ENCODE measurements at regions not wholly inside any gene's neighbourhood (a gene's known extent, or its start where the extent isn't known, plus 50 kb on each side); places are given as distances from the start of the nearest gene placed in this dataset.

GRCh38 chr18:67001052-67001451, 397.2 kb upstream of the CDH19 start:
- no peaks in the 10 kb centered on the region for H3K4me1 ChIP-seq (ENCODE audit: control insufficient read depth, insufficient read depth, low read length)
- H3K4me3 ChIP-seq (ENCODE audit: low read length): no peak overlapping the region
- H3K9me3 ChIP-seq (replicated peaks; ENCODE audit: control insufficient read depth, low read depth, low read length): no peaks in the 10 kb centered on the region
- no peak for DNase-seq
- H3K36me3 ChIP-seq (ENCODE audit: control insufficient read depth, insufficient read depth, low read length): no peaks in the 10 kb centered on the region
- H3K27me3 ChIP-seq (ENCODE audit: control insufficient read depth, insufficient read depth, low read length): no peaks in the 10 kb centered on the region
- no CpG with 5 or more reads among the region's 4 CpGs for WGBS (ENCODE audit: insufficient coverage)
- H3K27ac ChIP-seq (ENCODE audit: low read length): no peak overlapping the region

GRCh38 chr18:66999003-66999402, 395.1 kb upstream of the CDH19 start:
- no peak for DNase-seq
- no peak overlapping the region for H3K4me3 ChIP-seq (ENCODE audit: low read length)
- no peaks in the 10 kb centered on the region for H3K36me3 ChIP-seq (ENCODE audit: control insufficient read depth, insufficient read depth, low read length)
- no peak overlapping the region for H3K27ac ChIP-seq (ENCODE audit: low read length)
- no peaks in the 10 kb centered on the region for H3K9me3 ChIP-seq (replicated peaks; ENCODE audit: control insufficient read depth, low read depth, low read length)
- H3K4me1 ChIP-seq (ENCODE audit: control insufficient read depth, insufficient read depth, low read length): no peaks in the 10 kb centered on the region
- no peaks in the 10 kb centered on the region for H3K27me3 ChIP-seq (ENCODE audit: control insufficient read depth, insufficient read depth, low read length)

GRCh38 chr18:66995270-66995669, 391.4 kb upstream of the CDH19 start:
- no peak for DNase-seq
- Histone ChIP-seq H3K27me3 (ENCODE audit: control insufficient read depth, insufficient read depth, low read length) (no peaks in the 10 kb centered on the region), H3K4me1 (ENCODE audit: control insufficient read depth, insufficient read depth, low read length) (no peaks in the 10 kb centered on the region), H3K9me3 (replicated peaks; ENCODE audit: control insufficient read depth, low read depth, low read length) (no peaks in the 10 kb centered on the region), H3K4me3 (ENCODE audit: low read length) (no peak overlapping the region), H3K27ac (ENCODE audit: low read length) (no peak overlapping the region), H3K36me3 (ENCODE audit: control insufficient read depth, insufficient read depth, low read length) (no peaks in the 10 kb centered on the region)
- 100% methylated on average over 2 of the region's 2 CpGs for WGBS (ENCODE audit: insufficient coverage)

- H3K4me1 ChIP-seq (ENCODE audit: control insufficient read depth, insufficient read depth, low read length): no peaks in the 10 kb centered on the region
- no CpG with 5 or more reads among the region's 2 CpGs for WGBS (ENCODE audit: insufficient coverage)
Observed at GRCh38 chr18:66994790-66995189, 390.9 kb upstream of the CDH19 start.

GRCh38 chr18:66993492-66993891, 389.6 kb upstream of the CDH19 start:
- H3K4me3 ChIP-seq (ENCODE audit: low read length): no peak overlapping the region
- no peaks in the 10 kb centered on the region for H3K9me3 ChIP-seq (replicated peaks; ENCODE audit: control insufficient read depth, low read depth, low read length)
- DNase-seq: no peak
- H3K27me3 ChIP-seq (ENCODE audit: control insufficient read depth, insufficient read depth, low read length): no peaks in the 10 kb centered on the region
- H3K4me1 ChIP-seq (ENCODE audit: control insufficient read depth, insufficient read depth, low read length): no peaks in the 10 kb centered on the region
- no peaks in the 10 kb centered on the region for H3K36me3 ChIP-seq (ENCODE audit: control insufficient read depth, insufficient read depth, low read length)
- no peak overlapping the region for H3K27ac ChIP-seq (ENCODE audit: low read length)

More at GRCh38 chr18:66994790-66995189, 390.9 kb upstream of the CDH19 start:
- Histone ChIP-seq H3K36me3 (ENCODE audit: control insufficient read depth, insufficient read depth, low read length) (no peaks in the 10 kb centered on the region), H3K9me3 (replicated peaks; ENCODE audit: control insufficient read depth, low read depth, low read length) (no peaks in the 10 kb centered on the region), H3K27me3 (ENCODE audit: control insufficient read depth, insufficient read depth, low read length) (no peaks in the 10 kb centered on the region), H3K4me3 (ENCODE audit: low read length) (no peak overlapping the region), H3K27ac (ENCODE audit: low read length) (no peak overlapping the region)
- no peak for DNase-seq

GRCh38 chr18:66990909-66991308, 387.0 kb upstream of the CDH19 start:
- no peaks in the 10 kb centered on the region for H3K9me3 ChIP-seq (replicated peaks; ENCODE audit: control insufficient read depth, low read depth, low read length)
- WGBS (ENCODE audit: insufficient coverage): no CpG with 5 or more reads among the region's 6 CpGs
- no peak for DNase-seq

GRCh38 chr18:66979009-66979408, 375.1 kb upstream of the CDH19 start:
- no peaks in the 10 kb centered on the region for H3K27me3 ChIP-seq (ENCODE audit: control insufficient read depth, insufficient read depth, low read length)
- no peaks in the 10 kb centered on the region for H3K4me1 ChIP-seq (ENCODE audit: control insufficient read depth, insufficient read depth, low read length)
- no peak overlapping the region for H3K27ac ChIP-seq (ENCODE audit: low read length)
- H3K4me3 ChIP-seq (ENCODE audit: low read length): no peak overlapping the region
- H3K36me3 ChIP-seq (ENCODE audit: control insufficient read depth, insufficient read depth, low read length): no peaks in the 10 kb centered on the region
- no peak for DNase-seq
- no peaks in the 10 kb centered on the region for H3K9me3 ChIP-seq (replicated peaks; ENCODE audit: control insufficient read depth, low read depth, low read length)

More at GRCh38 chr18:66990909-66991308, 387.0 kb upstream of the CDH19 start:
- no peak overlapping the region for H3K4me3 ChIP-seq (ENCODE audit: low read length)
- H3K27me3 ChIP-seq (ENCODE audit: control insufficient read depth, insufficient read depth, low read length): no peaks in the 10 kb centered on the region
- no peaks in the 10 kb centered on the region for H3K4me1 ChIP-seq (ENCODE audit: control insufficient read depth, insufficient read depth, low read length)
- H3K36me3 ChIP-seq (ENCODE audit: control insufficient read depth, insufficient read depth, low read length): no peaks in the 10 kb centered on the region
- no peak overlapping the region for H3K27ac ChIP-seq (ENCODE audit: low read length)

GRCh38 chr18:66972681-66973080, 368.8 kb upstream of the CDH19 start:
- H3K4me3 ChIP-seq (ENCODE audit: low read length): no peak overlapping the region
- H3K27ac ChIP-seq (ENCODE audit: low read length): no peak overlapping the region
- no peaks in the 10 kb centered on the region for H3K4me1 ChIP-seq (ENCODE audit: control insufficient read depth, insufficient read depth, low read length)
- DNase-seq: no peak
- H3K9me3 ChIP-seq (replicated peaks; ENCODE audit: control insufficient read depth, low read depth, low read length): no peaks in the 10 kb centered on the region
- no CpG with 5 or more reads among the region's 1 CpG for WGBS (ENCODE audit: insufficient coverage)
- no peaks in the 10 kb centered on the region for H3K36me3 ChIP-seq (ENCODE audit: control insufficient read depth, insufficient read depth, low read length)
- no peaks in the 10 kb centered on the region for H3K27me3 ChIP-seq (ENCODE audit: control insufficient read depth, insufficient read depth, low read length)

- Histone ChIP-seq H3K4me1 (ENCODE audit: control insufficient read depth, insufficient read depth, low read length) (no peaks in the 10 kb centered on the region), H3K4me3 (ENCODE audit: low read length) (no peak overlapping the region), H3K27me3 (ENCODE audit: control insufficient read depth, insufficient read depth, low read length) (no peaks in the 10 kb centered on the region), H3K36me3 (ENCODE audit: control insufficient read depth, insufficient read depth, low read length) (no peaks in the 10 kb centered on the region), H3K27ac (ENCODE audit: low read length) (no peak overlapping the region), H3K9me3 (replicated peaks; ENCODE audit: control insufficient read depth, low read depth, low read length) (no peaks in the 10 kb centered on the region)
- DNase-seq: no peak
- WGBS (ENCODE audit: insufficient coverage): no CpG with 5 or more reads among the region's 3 CpGs
Observed at GRCh38 chr18:66971960-66972359, 368.1 kb upstream of the CDH19 start.

GRCh38 chr18:66966171-66966570, 362.3 kb upstream of the CDH19 start:
- no CpG with 5 or more reads among the region's 7 CpGs for WGBS (ENCODE audit: insufficient coverage)
- no peaks in the 10 kb centered on the region for H3K4me1 ChIP-seq (ENCODE audit: control insufficient read depth, insufficient read depth, low read length)
- no peak for DNase-seq
- H3K27me3 ChIP-seq (ENCODE audit: control insufficient read depth, insufficient read depth, low read length): no peaks in the 10 kb centered on the region
- no peaks in the 10 kb centered on the region for H3K9me3 ChIP-seq (replicated peaks; ENCODE audit: control insufficient read depth, low read depth, low read length)
- H3K4me3 ChIP-seq (ENCODE audit: low read length): no peak overlapping the region
- H3K27ac ChIP-seq (ENCODE audit: low read length): no peak overlapping the region
- no peaks in the 10 kb centered on the region for H3K36me3 ChIP-seq (ENCODE audit: control insufficient read depth, insufficient read depth, low read length)

- WGBS (ENCODE audit: insufficient coverage): no CpG with 5 or more reads among the region's 2 CpGs
- H3K4me3 ChIP-seq (ENCODE audit: low read length): no peak overlapping the region
- no peak for DNase-seq
- H3K27ac ChIP-seq (ENCODE audit: low read length): no peak overlapping the region
- H3K9me3 ChIP-seq (replicated peaks; ENCODE audit: control insufficient read depth, low read depth, low read length): no peaks in the 10 kb centered on the region
- no peaks in the 10 kb centered on the region for H3K36me3 ChIP-seq (ENCODE audit: control insufficient read depth, insufficient read depth, low read length)
- H3K27me3 ChIP-seq (ENCODE audit: control insufficient read depth, insufficient read depth, low read length): no peaks in the 10 kb centered on the region
- no peaks in the 10 kb centered on the region for H3K4me1 ChIP-seq (ENCODE audit: control insufficient read depth, insufficient read depth, low read length)
Observed at GRCh38 chr18:66958309-66958708, 354.4 kb upstream of the CDH19 start.
